K562 (cell line): ENCODE measurements at regions not wholly inside any gene's neighbourhood (a gene's known extent, or its start where the extent isn't known, plus 50 kb on each side); places are given as distances from the start of the nearest gene placed in this dataset.
A peak's percentile ranks its signal among the peaks of the same experiment; 100 is the strongest.

ENCODE experiments used
- CBX1 ChIP-seq: sonication (generic); IDR thresholded peaks from 2 replicates; pipeline ENCODE4 v1.6.1; 2016; ENCODE audit warnings: antibody characterized with exemption, low read depth, mild to moderate bottlenecking
- ELF4 ChIP-seq: fragments of 450-650 bp; formaldehyde crosslinking; IDR thresholded peaks from 2 replicates; pipeline ENCODE4 v1.4.0; 2022; ENCODE audit warnings: missing genetic modification characterization
- FOXK1 ChIP-seq: sonication (generic); formaldehyde crosslinking; IDR thresholded peaks from 2 replicates; pipeline ENCODE4 v1.8.0; 2022; ENCODE audit warnings: missing genetic modification reagents, mild to moderate bottlenecking, borderline replicate concordance
- MEIS2 ChIP-seq: fragments of 450-650 bp; IDR thresholded peaks from 2 replicates; pipeline ENCODE4 v1.6.1; 2014; ENCODE audit warnings: mild to moderate bottlenecking; ENCODE audit not compliant: partially characterized antibody
- MXI1 ChIP-seq: IDR thresholded peaks from 2 replicates; pipeline ENCODE4 v1.6.1; 2011; ENCODE audit warnings: low read depth, mild to moderate bottlenecking, improper control_type of control experiment, low read length
- RBM34 ChIP-seq: fragments of 200-400 bp; formaldehyde crosslinking; IDR thresholded peaks from 2 replicates; pipeline ENCODE4 v1.6.1; 2018; ENCODE audit warnings: low read length, borderline replicate concordance; ENCODE audit not compliant: insufficient read depth
- SRF ChIP-seq, 2 experiments: fragments of 250-450, 450-650 bp in 1 of 2; sonication (Bioruptor Pico) in 1 of 2; sonication (generic) in 1 of 2; formaldehyde crosslinking; IDR thresholded peaks; 2 replicates each; pipeline versions ENCODE4 v1.5.0 to v1.5.1; 2020 to 2022; ENCODE audit warnings: mild to moderate bottlenecking in 1 of 2, missing genetic modification reagents in 1 of 2
- ZNF707 ChIP-seq: fragments of 250-450 bp; sonication (Bioruptor Pico); conservative IDR thresholded peaks from 2 replicates; pipeline ENCODE4 v1.8.0; 2022; ENCODE audit warnings: inconsistent platforms, mild to moderate bottlenecking, moderate library complexity
- TF ChIP-seq, protein P1 (sequence below): sonication (generic); formaldehyde crosslinking; IDR thresholded peaks from 2 replicates; pipeline ENCODE4 v1.8.0; 2022; ENCODE audit warnings: missing genetic modification reagents, mild to moderate bottlenecking, borderline replicate concordance
- TF ChIP-seq, protein P2 (sequence below): fragments of 250-450 bp; sonication (Bioruptor Pico); IDR thresholded peaks from 2 replicates; pipeline ENCODE4 v1.8.0; 2021; ENCODE audit warnings: borderline replicate concordance, mild to moderate bottlenecking, moderate library complexity; ENCODE audit not compliant: poor library complexity, severe bottlenecking
- TF ChIP-seq, protein P3 (sequence below): fragments of 450-650 bp; IDR thresholded peaks from 2 replicates; pipeline ENCODE4 v1.6.1; 2017; ENCODE audit warnings: antibody characterized with exemption

DNA sequence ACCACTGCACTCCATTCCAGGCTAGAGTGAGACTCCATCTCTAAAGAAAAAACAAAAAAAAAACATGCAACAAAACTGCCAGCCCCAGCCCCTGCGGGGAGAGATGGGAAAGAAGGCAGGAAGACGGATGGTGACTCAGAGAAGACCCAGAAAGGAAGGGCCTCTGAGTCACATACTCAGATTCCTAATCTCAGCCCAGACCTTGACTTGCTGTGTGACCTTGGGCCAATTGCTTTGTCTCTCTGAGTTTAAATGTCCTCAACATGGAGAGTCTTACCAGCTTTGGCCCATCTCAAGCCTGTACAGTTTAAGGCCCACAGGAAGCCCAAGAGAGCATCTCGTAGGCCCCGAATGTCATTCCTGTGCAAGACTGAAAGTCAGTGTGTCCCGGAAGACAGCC, 86.5 kb upstream of the LHX1 start:
- no peak for TF ChIP-seq SRF (CRISPR knock-in tag; IDR thresholded peaks at IDR 0.05)
- TF ChIP-seq, protein P1, sequence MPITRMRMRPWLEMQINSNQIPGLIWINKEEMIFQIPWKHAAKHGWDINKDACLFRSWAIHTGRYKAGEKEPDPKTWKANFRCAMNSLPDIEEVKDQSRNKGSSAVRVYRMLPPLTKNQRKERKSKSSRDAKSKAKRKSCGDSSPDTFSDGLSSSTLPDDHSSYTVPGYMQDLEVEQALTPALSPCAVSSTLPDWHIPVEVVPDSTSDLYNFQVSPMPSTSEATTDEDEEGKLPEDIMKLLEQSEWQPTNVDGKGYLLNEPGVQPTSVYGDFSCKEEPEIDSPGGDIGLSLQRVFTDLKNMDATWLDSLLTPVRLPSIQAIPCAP (CRISPR knock-in tag), result no peak
- TF ChIP-seq ZNF707, result no peak
- TF ChIP-seq ELF4 (CRISPR knock-in tag), result no peak
- TF ChIP-seq RBM34, result no peak
- TF ChIP-seq, protein P2, sequence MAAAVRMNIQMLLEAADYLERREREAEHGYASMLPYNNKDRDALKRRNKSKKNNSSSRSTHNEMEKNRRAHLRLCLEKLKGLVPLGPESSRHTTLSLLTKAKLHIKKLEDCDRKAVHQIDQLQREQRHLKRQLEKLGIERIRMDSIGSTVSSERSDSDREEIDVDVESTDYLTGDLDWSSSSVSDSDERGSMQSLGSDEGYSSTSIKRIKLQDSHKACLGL (CRISPR knock-in tag), result no peak
- no peak for TF ChIP-seq MXI1
- TF ChIP-seq, protein P3, sequence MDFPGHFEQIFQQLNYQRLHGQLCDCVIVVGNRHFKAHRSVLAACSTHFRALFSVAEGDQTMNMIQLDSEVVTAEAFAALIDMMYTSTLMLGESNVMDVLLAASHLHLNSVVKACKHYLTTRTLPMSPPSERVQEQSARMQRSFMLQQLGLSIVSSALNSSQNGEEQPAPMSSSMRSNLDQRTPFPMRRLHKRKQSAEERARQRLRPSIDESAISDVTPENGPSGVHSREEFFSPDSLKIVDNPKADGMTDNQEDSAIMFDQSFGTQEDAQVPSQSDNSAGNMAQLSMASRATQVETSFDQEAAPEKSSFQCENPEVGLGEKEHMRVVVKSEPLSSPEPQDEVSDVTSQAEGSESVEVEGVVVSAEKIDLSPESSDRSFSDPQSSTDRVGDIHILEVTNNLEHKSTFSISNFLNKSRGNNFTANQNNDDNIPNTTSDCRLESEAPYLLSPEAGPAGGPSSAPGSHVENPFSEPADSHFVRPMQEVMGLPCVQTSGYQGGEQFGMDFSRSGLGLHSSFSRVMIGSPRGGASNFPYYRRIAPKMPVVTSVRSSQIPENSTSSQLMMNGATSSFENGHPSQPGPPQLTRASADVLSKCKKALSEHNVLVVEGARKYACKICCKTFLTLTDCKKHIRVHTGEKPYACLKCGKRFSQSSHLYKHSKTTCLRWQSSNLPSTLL, result no peak
- TF ChIP-seq MEIS2, result no peak
- no peak for TF ChIP-seq FOXK1 (CRISPR knock-in tag)
- 0 out of 2 replicates have a peak, but pooled peaks have one; percentile 43 for TF ChIP-seq CBX1
